Astrocyte (in vitro differentiated cells and primary cell): ENCODE measurements at regions not wholly inside any gene's neighbourhood (a gene's known extent, or its start where the extent isn't known, plus 50 kb on each side); places are given as distances from the start of the nearest gene placed in this dataset.

Experiments
- DNase-seq: peaks from one replicate; pipeline ENCODE4 v3.0.0-alpha.2; 2010; ENCODE audit warnings: low read depth
- FAIRE-seq: peaks from 2 replicates; lab custom pipeline; 2011; peaks lifted over from hg19 to GRCh38; lab: Jason Lieb, UNC
- H2AFZ ChIP-seq: 2 replicates; pipeline ENCODE4 v1.6.0; 2012; ENCODE audit warnings: low read depth, low read length, inconsistent platforms
- H3K27ac ChIP-seq: 2 replicates; pipeline ENCODE4 v1.5.1; 2011; ENCODE audit warnings: low read depth, low read length, inconsistent platforms
- H3K27me3 ChIP-seq: 2 replicates; pipeline ENCODE4 v1.6.0; 2011; ENCODE audit warnings: low read length, inconsistent platforms; ENCODE audit not compliant: insufficient read depth
- H3K36me3 ChIP-seq: 2 replicates; pipeline ENCODE4 v1.5.1; 2011; ENCODE audit warnings: low read length, inconsistent platforms; ENCODE audit not compliant: insufficient read depth
- H3K4me1 ChIP-seq: 2 replicates; pipeline ENCODE4 v1.5.1; 2011; ENCODE audit warnings: low read length, inconsistent platforms; ENCODE audit not compliant: insufficient read depth
- H3K4me2 ChIP-seq: 2 replicates; pipeline ENCODE4 v1.6.0; 2012; ENCODE audit warnings: low read length, inconsistent platforms
- H3K4me3 ChIP-seq: 2 replicates; pipeline ENCODE4 v1.5.1; 2011; ENCODE audit warnings: low read depth, mild to moderate bottlenecking, low read length, inconsistent platforms; ENCODE audit not compliant: insufficient read depth
- H3K79me2 ChIP-seq: 2 replicates; pipeline ENCODE4 v1.6.0; 2012; ENCODE audit warnings: mild to moderate bottlenecking, low read length, inconsistent platforms; ENCODE audit not compliant: insufficient read depth
- H3K9ac ChIP-seq: 2 replicates; pipeline ENCODE4 v1.6.0; 2012; ENCODE audit warnings: mild to moderate bottlenecking, low read length, inconsistent platforms
- H3K9me3 ChIP-seq: 2 replicates; pipeline ENCODE4 v1.5.1; 2012; ENCODE audit warnings: low read depth, mild to moderate bottlenecking, low read length, inconsistent platforms; ENCODE audit not compliant: insufficient read depth
- H4K20me1 ChIP-seq: 2 replicates; pipeline ENCODE4 v1.6.0; 2012; ENCODE audit warnings: low read length, inconsistent platforms; ENCODE audit not compliant: insufficient read depth
- H3K27ac Mint-ChIP-seq: one replicate; pipeline ENCODE4 v1.8.0; 2021; ENCODE audit warnings: mild to moderate bottlenecking, mixed read lengths; ENCODE audit not compliant: unreplicated experiment
- H3K27me3 Mint-ChIP-seq: one replicate; pipeline ENCODE4 v1.8.0; 2021; ENCODE audit warnings: low read depth, mixed read lengths; ENCODE audit not compliant: unreplicated experiment
- H3K36me3 Mint-ChIP-seq: one replicate; pipeline ENCODE4 v1.8.0; 2021; ENCODE audit warnings: low read depth, mixed read lengths; ENCODE audit not compliant: unreplicated experiment
- H3K4me1 Mint-ChIP-seq: one replicate; pipeline ENCODE4 v1.8.0; 2021; ENCODE audit warnings: low read depth, mixed read lengths; ENCODE audit not compliant: unreplicated experiment
- H3K4me3 Mint-ChIP-seq: one replicate; pipeline ENCODE4 v1.8.0; 2021; ENCODE audit warnings: mild to moderate bottlenecking, moderate library complexity, mixed read lengths; ENCODE audit not compliant: unreplicated experiment
- H3K9me3 Mint-ChIP-seq: one replicate; pipeline ENCODE4 v1.8.0; 2021; ENCODE audit warnings: mild to moderate bottlenecking, mixed read lengths; ENCODE audit not compliant: unreplicated experiment
- CTCF ChIP-seq: IDR thresholded peaks from 2 replicates; pipeline ENCODE4 v1.5.1; 2011; ENCODE audit warnings: low read depth, mild to moderate bottlenecking, inconsistent platforms, low read length, moderate library complexity; ENCODE audit not compliant: insufficient read depth
- EZH2 ChIP-seq: IDR thresholded peaks from 2 replicates; pipeline ENCODE4 v1.6.1; 2012; ENCODE audit warnings: mild to moderate bottlenecking, low read length, inconsistent platforms; ENCODE audit not compliant: insufficient read depth

- Histone ChIP-seq H3K4me2 (no peak overlapping the region), H3K4me1 (no peaks in the 10 kb centered on the region), H3K36me3 (no peaks in the 10 kb centered on the region), H3K27me3 (no peaks in the 10 kb centered on the region), H3K9me3 (no peaks in the 10 kb centered on the region), H3K27ac (no peak overlapping the region), H4K20me1 (no peaks in the 10 kb centered on the region), H2AFZ (no peak overlapping the region), H3K4me3 (no peak overlapping the region), H3K79me2 (no peaks in the 10 kb centered on the region), H3K9ac (no peak overlapping the region)
- Mint-ChIP-seq H3K4me3 (no peak overlapping the region), H3K27ac (no peak overlapping the region), H3K9me3 (peaks cover 3% of the 10 kb centered on the region), H3K27me3 (no peaks in the 10 kb centered on the region), H3K4me1 (no peaks in the 10 kb centered on the region), H3K36me3 (no peaks in the 10 kb centered on the region)
- FAIRE-seq (no peak), DNase-seq (no peak)
- TF ChIP-seq CTCF: no peak
Measured at GRCh38 chr9:101878734-101879133, 140.3 kb upstream of the GRIN3A start.

GRCh38 chr9:101877439-101877838 lies 139.0 kb upstream of the GRIN3A start:
- Histone ChIP-seq H3K4me1 (no peaks in the 10 kb centered on the region), H3K27ac (no peak overlapping the region), H3K4me3 (no peak overlapping the region), H3K4me2 (no peak overlapping the region), H3K9ac (no peak overlapping the region), H2AFZ (no peak overlapping the region), H3K27me3 (no peaks in the 10 kb centered on the region), H3K79me2 (no peaks in the 10 kb centered on the region), H3K9me3 (no peaks in the 10 kb centered on the region), H3K36me3 (no peaks in the 10 kb centered on the region), H4K20me1 (no peaks in the 10 kb centered on the region)
- FAIRE-seq (no peak), DNase-seq (no peak)
- H3K27me3 Mint-ChIP-seq: no peaks in the 10 kb centered on the region
- no peak overlapping the region for H3K4me3 Mint-ChIP-seq
- TF ChIP-seq EZH2 (no peak), CTCF (no peak)
- no peaks in the 10 kb centered on the region for H3K36me3 Mint-ChIP-seq
- H3K9me3 Mint-ChIP-seq: peaks cover 3% of the 10 kb centered on the region
- H3K27ac Mint-ChIP-seq: no peak overlapping the region
- H3K4me1 Mint-ChIP-seq: no peaks in the 10 kb centered on the region

- no peaks in the 10 kb centered on the region for H3K4me1 Mint-ChIP-seq
- H3K27ac ChIP-seq: no peak overlapping the region
- H4K20me1 ChIP-seq: no peaks in the 10 kb centered on the region
- TF ChIP-seq CTCF: no peak
- TF ChIP-seq EZH2: no peak
- peaks cover 3% of the 10 kb centered on the region for H3K9me3 ChIP-seq
- H3K27me3 Mint-ChIP-seq: peaks cover 3% of the 10 kb centered on the region
- no peak overlapping the region for H3K4me3 Mint-ChIP-seq
- H3K4me3 ChIP-seq: no peak overlapping the region
- no peak overlapping the region for H3K9ac ChIP-seq
- H3K36me3 ChIP-seq: no peaks in the 10 kb centered on the region
- DNase-seq (no peak), FAIRE-seq (no peak)
- no peaks in the 10 kb centered on the region for H3K9me3 Mint-ChIP-seq
- no peaks in the 10 kb centered on the region for H3K27me3 ChIP-seq
- no peak overlapping the region for H3K4me2 ChIP-seq
- H3K36me3 Mint-ChIP-seq: no peaks in the 10 kb centered on the region
- no peaks in the 10 kb centered on the region for H3K79me2 ChIP-seq
- no peak overlapping the region for H2AFZ ChIP-seq
- no peak overlapping the region for H3K27ac Mint-ChIP-seq
- H3K4me1 ChIP-seq: no peaks in the 10 kb centered on the region
Measured at GRCh38 chr9:101861472-101861871, 123.0 kb upstream of the GRIN3A start.
